ENCODE measurements at regions not wholly inside any gene's neighbourhood (a gene's known extent, or its start where the extent isn't known, plus 50 kb on each side); places are given as distances from the start of the nearest gene placed in this dataset.

- no peak for DNase-seq
Observed at GRCh38 chr13:109857325-109857724, 70.9 kb upstream of the IRS2 start.

DNA sequence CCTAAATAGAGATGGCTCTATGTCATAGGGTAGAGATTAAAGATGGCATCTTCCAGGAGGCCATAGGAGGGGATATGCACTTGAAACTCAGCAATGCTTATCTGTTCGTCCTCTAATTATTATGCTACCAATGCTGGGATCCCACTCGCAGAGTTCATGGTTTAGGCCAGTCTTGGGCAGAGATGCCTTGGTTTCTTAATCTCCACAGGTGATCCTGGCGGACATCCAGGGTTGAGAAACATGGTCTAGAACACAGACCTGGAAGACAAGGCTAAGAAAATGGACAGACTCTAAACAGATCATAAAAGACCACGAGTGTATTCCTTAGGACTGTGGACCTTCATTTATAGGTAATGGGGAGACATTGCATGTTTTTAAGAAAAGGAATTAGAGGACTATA lies 70.0 kb upstream of the IRS2 start:
- no peak for DNase-seq

- no peak for DNase-seq
Observed at GRCh38 chr13:109853153-109853552, 66.8 kb upstream of the IRS2 start.

DNA sequence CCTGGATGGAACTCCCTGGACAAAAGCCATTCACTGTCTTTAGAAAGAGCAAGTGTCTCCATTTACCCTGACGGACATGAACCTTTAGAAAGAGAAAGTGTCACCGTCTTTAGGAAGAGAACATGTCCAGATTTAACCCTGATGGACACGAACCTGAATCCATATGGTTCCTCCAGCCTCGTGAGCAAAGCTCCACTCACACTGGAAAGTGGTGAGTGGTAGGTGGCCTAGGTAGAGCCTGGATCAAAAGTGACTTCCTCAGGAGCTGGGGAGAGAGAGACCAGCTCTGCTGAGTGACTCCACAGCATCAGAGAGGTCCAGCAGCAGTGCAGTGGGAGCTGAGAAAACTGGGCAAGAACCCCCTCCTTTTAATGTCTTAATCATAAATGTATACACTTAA lies 59.8 kb upstream of the IRS2 start:
- no peak for DNase-seq

DNA sequence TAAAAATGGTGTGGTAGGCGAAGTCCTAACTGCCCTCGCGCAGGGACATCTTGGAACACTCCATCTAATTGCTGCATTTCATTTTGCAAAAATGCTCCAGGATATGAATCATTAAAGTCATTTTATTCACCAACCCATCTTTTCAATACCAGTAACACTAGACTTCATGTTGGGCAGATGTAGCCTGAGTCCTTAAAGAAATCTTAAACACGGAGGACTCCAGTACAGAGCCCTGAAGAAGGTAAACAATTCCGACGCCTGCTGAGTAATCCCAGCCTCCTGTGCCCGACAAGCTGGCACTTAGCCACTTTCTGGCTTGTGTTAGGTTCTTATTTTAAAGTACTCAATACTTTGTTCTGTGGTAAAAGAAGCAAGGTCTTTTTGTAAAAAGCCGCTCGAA lies 58.0 kb upstream of the IRS2 start:
- no peak for DNase-seq

- no peak for DNase-seq
Observed at GRCh38 chr13:109843695-109844094, 57.3 kb upstream of the IRS2 start.

- DNase-seq, result no peak
Observed at GRCh38 chr13:109842212-109842920, 56.0 kb upstream of the IRS2 start.

DNA sequence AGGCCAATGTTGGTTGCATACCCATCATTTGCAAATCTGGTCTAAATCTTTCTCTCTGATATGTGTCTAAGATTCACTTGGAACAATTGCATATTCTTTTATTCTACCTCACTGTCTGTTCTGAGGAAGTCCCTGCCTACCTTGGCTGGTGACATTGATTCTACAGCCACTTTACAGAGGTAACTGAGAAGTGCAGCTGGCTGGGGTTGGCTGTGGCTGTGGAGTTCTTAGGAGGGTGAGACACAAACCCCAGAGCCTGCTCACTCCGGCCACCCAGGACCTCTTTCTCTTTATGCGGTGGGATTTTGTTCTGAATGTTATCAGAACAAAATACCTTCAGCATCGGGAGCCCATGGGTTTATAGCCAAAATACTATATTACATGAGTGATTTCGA lies 54.5 kb upstream of the IRS2 start:
- no peak for DNase-seq

GRCh38 chr13:109840201-109840892 lies 54.0 kb upstream of the IRS2 start:
- peak; percentile 52 to 67 (median 54) for DNase-seq

- no peak for DNase-seq
Observed at GRCh38 chr13:109836629-109837607, 50.5 kb upstream of the IRS2 start.

All from suppressor macrophage (primary cell).